ENCODE measurements at regions not wholly inside any gene's neighbourhood (a gene's known extent, or its start where the extent isn't known, plus 50 kb on each side); places are given as distances from the start of the nearest gene placed in this dataset.

GRCh38 chr1:78234496-78234895 is 188.7 kb downstream of the GIPC2 start:
- TF ChIP-seq CTCF (IDR thresholded peaks at IDR 0.05) (no peak), POLR2A (IDR thresholded peaks at IDR 0.05) (no peak), POLR2AphosphoS5 (IDR thresholded peaks at IDR 0.05) (no peak)
